ENCODE measurements at regions not wholly inside any gene's neighbourhood (a gene's known extent, or its start where the extent isn't known, plus 50 kb on each side); places are given as distances from the start of the nearest gene placed in this dataset.
"Not testable (repeated sequence)": the region's sequence is repeated elsewhere in the genome, so short reads cannot be mapped to it uniquely, and the experiment has no call there.

DNA sequence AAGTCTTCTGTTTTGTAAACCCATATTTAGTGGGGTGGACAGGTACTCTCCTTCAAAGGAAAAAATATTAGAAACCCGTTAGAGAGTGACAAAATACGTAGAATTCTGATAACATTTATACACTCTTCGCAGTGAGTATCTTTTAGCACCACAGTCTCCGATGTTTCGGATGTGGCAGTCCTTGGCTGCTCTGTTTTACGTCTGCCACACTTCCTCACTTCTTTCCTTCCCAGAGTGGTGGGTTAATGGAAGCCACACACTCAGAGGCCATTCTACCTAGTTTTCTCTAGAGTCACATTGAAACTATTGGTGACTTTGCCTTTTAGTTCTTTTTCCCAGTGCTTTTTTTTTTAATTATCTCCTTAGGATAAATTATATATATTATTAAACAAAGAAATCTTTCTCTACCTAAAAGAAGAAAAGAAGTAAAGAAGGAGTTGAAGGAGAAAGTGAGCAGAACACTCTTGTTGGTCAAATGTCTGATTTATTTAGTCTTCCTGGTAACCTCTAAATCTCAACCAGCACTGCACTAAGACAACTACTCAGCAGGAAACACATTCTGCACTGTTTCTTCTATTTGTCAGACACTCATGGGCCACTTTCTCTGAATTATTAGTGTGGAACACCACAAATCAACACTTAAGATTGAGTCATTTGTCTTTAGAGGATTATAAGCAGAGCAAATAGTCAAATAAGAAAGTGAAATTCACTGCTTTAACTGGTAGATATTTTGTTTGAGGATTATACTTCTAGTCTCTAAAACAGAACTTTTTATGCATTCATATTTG is 451.3 kb upstream of the TMEFF2 start:
- H3K27me3 ChIP-seq (replicated peaks), result no peaks in the 10 kb centered on the region
- H3K27ac ChIP-seq, result no peak overlapping the region
- H3K36me3 ChIP-seq, result no peaks in the 10 kb centered on the region
- no peak overlapping the region for H3K4me3 ChIP-seq
- no peaks in the 10 kb centered on the region for H3K9me3 ChIP-seq (replicated peaks)
- DNase-seq (ENCODE audit: low read depth in 1 of 2, low spot score in 2 of 2), result no peak
- no peaks in the 10 kb centered on the region for H3K4me1 ChIP-seq (replicated peaks)

DNA sequence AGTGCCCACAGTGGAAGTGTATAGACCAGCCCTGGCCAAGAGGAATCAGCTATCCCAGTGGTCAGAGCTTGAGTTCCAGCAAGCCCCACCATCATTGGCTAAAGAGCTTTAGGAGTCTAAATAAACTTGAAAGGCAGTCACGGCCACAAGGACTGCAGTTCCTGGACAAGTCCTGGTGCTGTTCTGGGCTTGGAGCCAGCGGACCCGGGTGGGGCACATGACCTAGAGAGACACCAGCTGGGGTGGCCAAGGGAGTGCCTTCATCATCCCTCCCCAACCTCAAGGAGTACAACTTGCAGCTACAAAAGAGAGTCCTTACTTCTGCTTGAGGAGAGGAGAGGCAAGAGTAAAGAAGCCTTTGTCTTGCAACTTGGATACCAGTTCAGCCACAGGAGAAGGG is 439.8 kb upstream of the TMEFF2 start:
- Histone ChIP-seq H3K27ac (no peak overlapping the region), H3K36me3 (no peaks in the 10 kb centered on the region), H3K4me1 (replicated peaks) (no peaks in the 10 kb centered on the region), H3K27me3 (replicated peaks) (no peaks in the 10 kb centered on the region), H3K4me3 (no peak overlapping the region), H3K9me3 (replicated peaks) (no peaks in the 10 kb centered on the region)
- no peak for DNase-seq (ENCODE audit: low read depth in 1 of 2, low spot score in 2 of 2)

DNA sequence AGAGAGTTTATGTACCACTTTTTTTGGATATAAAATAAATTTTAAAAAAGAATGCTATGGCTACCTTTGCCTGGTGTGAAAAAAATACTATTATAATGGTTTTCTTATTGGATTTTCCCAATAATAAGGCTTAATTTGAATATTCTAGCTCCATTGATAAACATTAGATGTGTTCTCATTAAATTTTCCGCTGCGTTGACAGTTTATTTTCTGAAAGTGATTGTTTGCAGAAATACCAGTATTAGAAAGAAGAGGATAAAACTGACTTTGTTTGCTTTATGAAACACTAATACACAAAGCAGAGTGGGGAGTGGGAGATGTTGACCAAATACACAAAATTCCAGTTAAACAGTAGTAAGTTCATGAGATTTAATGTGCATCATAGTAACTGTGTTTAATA is 433.3 kb upstream of the TMEFF2 start:
- no peak overlapping the region for H3K4me3 ChIP-seq
- H3K27ac ChIP-seq, result no peak overlapping the region
- no peaks in the 10 kb centered on the region for H3K36me3 ChIP-seq
- no peak for DNase-seq (ENCODE audit: low read depth in 1 of 2, low spot score in 2 of 2)
- H3K27me3 ChIP-seq (replicated peaks), result no peaks in the 10 kb centered on the region
- H3K9me3 ChIP-seq (replicated peaks), result no peaks in the 10 kb centered on the region
- no peaks in the 10 kb centered on the region for H3K4me1 ChIP-seq (replicated peaks)

DNA sequence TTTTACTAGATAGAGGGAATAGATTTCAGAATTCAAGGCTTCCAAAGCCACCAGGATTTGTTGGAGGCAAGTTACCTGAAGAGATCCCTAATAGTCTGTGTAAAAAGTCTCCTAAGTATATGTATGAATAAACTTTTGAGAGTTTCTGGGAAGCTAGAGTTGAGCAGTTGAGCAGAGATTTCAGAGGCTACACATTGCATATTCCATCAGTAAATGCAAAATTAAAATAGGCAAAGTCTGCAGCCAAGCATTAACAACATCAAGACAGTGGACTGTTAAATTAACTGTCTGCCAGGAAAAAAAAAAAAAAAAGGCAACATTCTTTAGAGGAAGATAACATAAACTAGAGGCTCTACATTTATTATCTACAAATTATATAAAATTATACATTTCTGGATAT is 420.4 kb upstream of the TMEFF2 start:
- no peaks in the 10 kb centered on the region for H3K4me1 ChIP-seq (replicated peaks)
- no peak overlapping the region for H3K27ac ChIP-seq
- no peaks in the 10 kb centered on the region for H3K9me3 ChIP-seq (replicated peaks)
- no peak for DNase-seq (ENCODE audit: low read depth in 1 of 2, low spot score in 2 of 2)
- no peaks in the 10 kb centered on the region for H3K36me3 ChIP-seq
- 0 out of 2 replicates have a peak, but pooled peaks cover 3% of the 10 kb centered on the region for H3K27me3 ChIP-seq (replicated peaks)
- H3K4me3 ChIP-seq, result no peak overlapping the region

DNA sequence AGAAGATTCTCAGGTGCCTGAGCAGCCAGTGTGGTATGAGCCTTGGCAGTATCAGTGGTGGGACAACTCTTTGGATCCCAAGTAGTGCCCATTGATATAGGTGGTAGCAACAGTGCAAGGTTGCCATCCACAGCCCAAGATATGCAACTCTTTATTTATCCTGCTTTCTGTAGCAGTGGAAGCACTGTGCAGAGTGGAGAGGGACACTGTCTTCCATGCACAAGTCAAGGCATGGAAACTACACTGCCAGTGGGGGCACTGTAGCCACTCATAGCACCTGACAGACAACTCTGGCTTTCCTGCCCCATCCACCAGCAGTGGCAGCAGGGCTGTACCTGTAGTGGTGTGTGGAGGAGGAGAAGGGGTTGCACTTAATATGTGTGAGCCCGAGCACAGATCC is 409.6 kb upstream of the TMEFF2 start:
- Histone ChIP-seq H3K27me3 (replicated peaks) (no peaks in the 10 kb centered on the region), H3K36me3 (no peaks in the 10 kb centered on the region), H3K4me1 (replicated peaks) (no peaks in the 10 kb centered on the region), H3K27ac (no peak overlapping the region), H3K9me3 (replicated peaks) (no peaks in the 10 kb centered on the region), H3K4me3 (no peak overlapping the region)
- no peak for DNase-seq (ENCODE audit: low read depth in 1 of 2, low spot score in 2 of 2)

DNA sequence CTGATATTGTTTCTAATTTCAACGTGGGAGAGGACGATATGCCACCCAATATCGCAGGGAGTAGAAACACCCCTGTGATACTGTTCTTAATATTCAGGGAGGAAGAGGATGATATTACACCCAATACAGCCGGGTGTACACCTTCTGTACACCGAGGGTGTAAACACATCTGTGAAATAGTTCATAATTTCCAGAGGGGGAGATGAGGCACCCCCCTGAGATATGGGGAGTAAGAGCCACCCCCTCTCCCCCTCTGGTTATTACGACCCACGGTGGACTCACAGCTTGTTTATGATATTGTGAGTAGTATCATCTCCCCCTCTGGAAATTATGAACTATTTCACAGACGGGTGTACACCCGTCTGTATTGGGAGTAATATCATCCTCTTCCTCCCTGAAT is 403.9 kb upstream of the TMEFF2 start:
- DNase-seq (ENCODE audit: low read depth in 1 of 2, low spot score in 2 of 2); H3K4me1 ChIP-seq (replicated peaks); H3K27me3 ChIP-seq (replicated peaks); H3K9me3 ChIP-seq (replicated peaks); H3K27ac ChIP-seq; H3K4me3 ChIP-seq; H3K36me3 ChIP-seq: not testable (repeated sequence)

DNA sequence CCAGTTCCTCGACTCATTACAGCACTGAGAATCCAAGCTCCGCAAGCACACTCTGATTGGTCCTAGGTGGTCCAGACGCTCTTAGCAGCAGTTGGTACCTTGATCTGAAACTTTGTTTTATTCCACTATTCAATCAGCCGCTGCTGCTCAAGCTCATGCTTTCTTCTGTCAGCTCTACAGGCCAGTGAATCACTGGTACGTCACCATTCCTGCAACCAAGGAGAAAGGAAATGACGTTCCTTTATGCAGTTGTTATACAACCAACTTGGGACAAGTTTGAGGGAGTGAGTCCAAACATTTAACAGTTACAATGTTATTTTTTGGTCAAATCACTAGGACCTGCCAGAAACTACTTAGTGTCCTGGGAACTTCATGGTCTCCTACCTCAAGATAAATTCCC is 398.8 kb upstream of the TMEFF2 start:
- no peaks in the 10 kb centered on the region for H3K9me3 ChIP-seq (replicated peaks)
- H3K36me3 ChIP-seq, result no peaks in the 10 kb centered on the region
- no peaks in the 10 kb centered on the region for H3K27me3 ChIP-seq (replicated peaks)
- no peaks in the 10 kb centered on the region for H3K4me1 ChIP-seq (replicated peaks)
- DNase-seq (ENCODE audit: low read depth in 1 of 2, low spot score in 2 of 2), result no peak
- no peak overlapping the region for H3K4me3 ChIP-seq
- no peak overlapping the region for H3K27ac ChIP-seq

DNA sequence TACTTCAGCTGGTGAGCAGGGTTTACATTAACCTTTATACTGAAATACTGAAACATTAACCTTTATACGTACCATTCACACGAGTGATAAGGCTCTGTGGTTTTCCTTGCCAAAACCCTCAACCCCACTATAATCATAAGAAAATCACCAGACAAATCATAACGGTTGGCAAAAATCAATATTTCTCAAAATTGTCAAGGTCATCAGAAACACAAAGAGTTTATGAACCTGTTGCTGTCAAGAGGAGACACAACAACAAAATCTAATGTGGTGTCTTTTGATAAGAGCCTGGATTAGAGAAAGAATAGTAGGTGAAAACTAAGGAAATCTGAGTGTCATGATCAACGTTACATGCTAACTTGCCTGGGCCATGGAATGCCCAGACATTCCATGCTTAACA is 396.9 kb upstream of the TMEFF2 start:
- Histone ChIP-seq H3K9me3 (replicated peaks) (no peaks in the 10 kb centered on the region), H3K4me1 (replicated peaks) (no peaks in the 10 kb centered on the region), H3K27ac (no peak overlapping the region), H3K36me3 (no peaks in the 10 kb centered on the region), H3K4me3 (no peak overlapping the region), H3K27me3 (replicated peaks) (no peaks in the 10 kb centered on the region)
- DNase-seq (ENCODE audit: low read depth in 1 of 2, low spot score in 2 of 2), result no peak

DNA sequence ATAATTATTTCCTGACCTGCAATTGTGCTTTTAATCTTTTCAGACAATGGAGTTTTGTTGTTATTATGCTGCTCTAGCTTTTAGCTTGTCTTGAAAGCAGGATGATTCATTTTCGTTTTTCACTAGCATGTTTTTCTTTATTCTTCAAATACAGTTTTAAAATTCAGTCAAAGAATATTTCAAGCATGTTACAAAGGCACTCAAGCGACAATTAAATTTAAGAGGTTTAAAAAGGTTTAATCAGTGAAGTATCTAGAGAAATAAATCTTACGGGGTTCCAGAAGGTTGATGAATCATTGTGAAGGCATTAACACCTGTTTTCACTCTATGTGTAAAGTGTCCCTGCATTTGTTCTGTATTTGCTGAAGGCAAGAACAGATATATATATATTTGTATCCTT is 390.7 kb upstream of the TMEFF2 start:
- DNase-seq (ENCODE audit: low read depth in 1 of 2, low spot score in 2 of 2), result no peak
- no peak overlapping the region for H3K4me3 ChIP-seq
- H3K4me1 ChIP-seq (replicated peaks), result no peaks in the 10 kb centered on the region
- no peak overlapping the region for H3K27ac ChIP-seq
- H3K36me3 ChIP-seq, result no peaks in the 10 kb centered on the region
- no peaks in the 10 kb centered on the region for H3K27me3 ChIP-seq (replicated peaks)
- no peaks in the 10 kb centered on the region for H3K9me3 ChIP-seq (replicated peaks)

DNA sequence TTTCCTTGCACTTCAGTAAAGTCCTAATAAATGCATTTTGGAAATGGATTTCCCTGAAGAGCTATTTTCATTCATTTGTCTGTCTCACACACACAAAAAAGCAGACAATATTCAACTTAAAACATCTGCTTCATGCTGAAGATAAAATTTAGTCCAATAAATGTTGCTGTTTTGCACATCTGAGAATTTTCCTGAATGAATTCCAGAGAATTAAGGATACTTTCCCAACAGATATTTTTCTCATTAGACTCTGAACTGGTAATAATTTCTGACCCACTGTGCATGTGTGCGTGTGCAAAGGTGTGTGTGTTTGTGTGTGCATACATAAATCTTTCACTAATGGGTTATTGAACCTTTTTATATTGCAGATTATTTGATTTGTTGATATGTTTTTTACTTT is 390.2 kb upstream of the TMEFF2 start:
- no peaks in the 10 kb centered on the region for H3K4me1 ChIP-seq (replicated peaks)
- H3K4me3 ChIP-seq, result no peak overlapping the region
- H3K27me3 ChIP-seq (replicated peaks), result no peaks in the 10 kb centered on the region
- no peak overlapping the region for H3K27ac ChIP-seq
- no peak for DNase-seq (ENCODE audit: low read depth in 1 of 2, low spot score in 2 of 2)
- no peaks in the 10 kb centered on the region for H3K9me3 ChIP-seq (replicated peaks)
- H3K36me3 ChIP-seq, result no peaks in the 10 kb centered on the region

DNA sequence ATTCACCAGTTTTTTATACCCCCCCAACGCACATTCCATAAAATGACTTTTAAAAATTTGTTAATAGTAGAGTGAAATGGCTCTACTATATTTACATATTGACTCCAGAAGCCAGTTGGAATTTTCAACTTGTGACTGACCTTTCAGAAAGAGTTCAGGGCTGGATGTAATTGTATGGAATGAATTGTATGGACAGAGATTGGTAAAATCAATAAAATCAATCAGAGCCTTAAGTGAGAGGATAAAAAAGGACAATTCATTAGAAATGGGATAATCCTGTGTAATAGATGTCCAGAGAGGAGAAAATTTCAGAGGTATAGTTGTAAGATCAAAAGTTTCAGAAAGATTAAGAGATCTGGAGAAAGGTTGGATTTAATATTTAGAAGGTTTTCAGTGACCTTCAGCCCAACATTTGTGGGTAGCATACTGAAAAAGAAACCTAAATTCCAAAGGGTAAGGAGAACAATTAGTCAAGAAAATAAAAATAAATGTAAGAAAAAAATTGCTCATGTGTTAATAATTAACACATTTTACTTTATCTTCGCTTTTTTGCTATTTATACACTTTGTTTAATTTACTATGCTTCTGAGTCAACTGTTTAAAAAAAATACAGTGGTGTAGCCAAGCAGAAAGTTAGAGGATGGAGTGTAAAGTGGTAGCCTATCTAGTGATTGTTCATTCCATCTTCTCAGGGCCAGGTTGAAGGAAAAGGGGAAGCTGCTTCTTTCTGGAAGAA is 385.4 kb upstream of the TMEFF2 start:
- H3K9me3 ChIP-seq (replicated peaks), result no peaks in the 10 kb centered on the region
- no peak for DNase-seq (ENCODE audit: low read depth in 1 of 2, low spot score in 2 of 2)
- no peak overlapping the region for H3K4me3 ChIP-seq
- H3K27ac ChIP-seq, result no peak overlapping the region
- H3K27me3 ChIP-seq (replicated peaks), result no peaks in the 10 kb centered on the region
- no peaks in the 10 kb centered on the region for H3K36me3 ChIP-seq
- no peaks in the 10 kb centered on the region for H3K4me1 ChIP-seq (replicated peaks)

DNA sequence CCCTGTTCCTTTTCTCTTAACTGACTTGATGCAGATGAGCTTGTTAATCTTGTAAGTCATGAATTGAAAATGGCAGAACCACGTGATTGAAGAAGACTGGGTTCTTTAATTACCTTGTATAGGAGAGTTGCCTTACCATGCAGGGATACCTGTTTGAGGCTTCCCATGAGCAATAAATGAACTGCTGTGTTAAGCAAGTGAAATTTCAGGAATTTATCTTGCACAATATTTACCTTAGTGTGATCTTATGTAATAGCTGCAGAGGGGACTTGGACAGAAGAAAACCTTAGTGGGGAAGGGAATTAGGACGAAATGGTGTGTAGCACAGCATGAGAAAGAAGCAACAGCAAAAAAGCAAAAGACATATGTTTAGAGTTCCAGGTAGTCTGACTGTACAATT is 384.0 kb upstream of the TMEFF2 start:
- Histone ChIP-seq H3K4me3 (no peak overlapping the region), H3K27me3 (replicated peaks) (no peaks in the 10 kb centered on the region), H3K9me3 (replicated peaks) (no peaks in the 10 kb centered on the region), H3K4me1 (replicated peaks) (no peaks in the 10 kb centered on the region), H3K36me3 (no peaks in the 10 kb centered on the region), H3K27ac (no peak overlapping the region)
- no peak for DNase-seq (ENCODE audit: low read depth in 1 of 2, low spot score in 2 of 2)

DNA sequence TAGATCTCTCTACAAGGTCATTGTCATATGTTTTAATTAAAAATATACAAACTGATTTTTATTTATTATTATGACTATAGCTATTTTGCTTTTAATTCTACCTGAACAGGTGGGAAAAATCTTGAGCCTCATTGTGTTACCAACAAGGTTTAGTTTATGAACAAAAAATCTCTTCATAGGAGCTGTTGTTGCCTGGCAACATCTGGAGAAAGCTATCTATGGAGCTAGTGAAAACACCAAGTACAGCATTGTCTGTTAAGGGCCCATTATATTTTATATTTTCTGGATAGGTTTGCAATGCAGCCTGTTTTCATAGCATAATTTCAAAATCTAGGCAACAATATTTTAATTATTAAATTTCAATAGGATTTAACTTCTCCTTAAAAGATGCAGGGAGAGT is 383.0 kb upstream of the TMEFF2 start:
- no peak overlapping the region for H3K4me3 ChIP-seq
- DNase-seq (ENCODE audit: low read depth in 1 of 2, low spot score in 2 of 2), result no peak
- H3K27me3 ChIP-seq (replicated peaks), result no peaks in the 10 kb centered on the region
- no peaks in the 10 kb centered on the region for H3K9me3 ChIP-seq (replicated peaks)
- H3K4me1 ChIP-seq (replicated peaks), result no peaks in the 10 kb centered on the region
- no peaks in the 10 kb centered on the region for H3K36me3 ChIP-seq
- no peak overlapping the region for H3K27ac ChIP-seq

DNA sequence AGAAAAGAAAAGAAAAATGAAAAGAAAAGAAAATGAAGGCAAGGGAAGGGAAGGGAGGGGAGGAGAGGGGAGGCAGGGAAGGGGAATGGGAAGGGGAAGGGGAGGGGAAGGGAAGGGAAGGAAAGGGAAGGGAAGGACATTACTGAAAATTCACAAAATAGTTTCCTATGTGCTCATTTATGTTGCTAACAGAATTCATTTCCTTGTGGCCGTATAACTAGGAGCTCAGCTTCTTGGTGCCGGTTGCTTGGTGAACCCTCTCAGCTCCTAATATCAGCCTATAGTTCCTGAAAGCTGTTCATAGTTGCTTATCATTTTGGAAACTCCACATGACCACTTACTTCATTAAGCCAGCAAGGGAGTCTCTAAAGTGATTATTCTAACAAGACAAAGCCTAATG is 379.8 kb upstream of the TMEFF2 start:
- no peaks in the 10 kb centered on the region for H3K27me3 ChIP-seq (replicated peaks)
- no peak overlapping the region for H3K4me3 ChIP-seq
- H3K4me1 ChIP-seq (replicated peaks), result no peaks in the 10 kb centered on the region
- H3K9me3 ChIP-seq (replicated peaks), result no peaks in the 10 kb centered on the region
- H3K36me3 ChIP-seq, result no peaks in the 10 kb centered on the region
- no peak for DNase-seq (ENCODE audit: low read depth in 1 of 2, low spot score in 2 of 2)
- no peak overlapping the region for H3K27ac ChIP-seq

All from SJSA1 (cell line).